Spleen (tissue), 7 donors: ENCODE measurements at regions not wholly inside any gene's neighbourhood (a gene's known extent, or its start where the extent isn't known, plus 50 kb on each side); places are given as distances from the start of the nearest gene placed in this dataset.

ENCODE experiments used
- POLR2A ChIP-seq, 3 donors: fragments of 450-650 bp; IDR thresholded peaks; one replicate each; pipeline ENCODE4 v1.5.1; 2017; ENCODE audit warnings: antibody characterized with exemption in 3 of 3, mild to moderate bottlenecking in 1 of 3
- POLR2AphosphoS5 ChIP-seq, 3 donors: sonication (generic); formaldehyde crosslinking; IDR thresholded peaks; one replicate each; pipeline ENCODE4 v1.5.1; 2017; ENCODE audit warnings: antibody characterized with exemption in 3 of 3
- TF ChIP-seq, protein P1 (sequence below), 11 experiments: fragments of 200-600 bp in 7 of 11; fragments of 450-650 bp in 4 of 11; sonication (generic) in 4 of 11; IDR thresholded peaks in 8 of 11; conservative IDR thresholded peaks in 3 of 11; 1 replicate in 7 of 11; 2 replicates in 4 of 11; pipeline versions ENCODE4 v1.4.0 to v1.8.0; 2016 to 2021; ENCODE audit warnings: antibody characterized with exemption in 11 of 11, inconsistent platforms in 4 of 11, mild to moderate bottlenecking in 1 of 11
- donor health status: DM: no; HTN: no; CAD: no; lungs with moderate emphysema.
- donor health status: DM: no; HTN: no; CAD: no.
- donor health status: DM: no; HTN: no; CAD: no.

DNA sequence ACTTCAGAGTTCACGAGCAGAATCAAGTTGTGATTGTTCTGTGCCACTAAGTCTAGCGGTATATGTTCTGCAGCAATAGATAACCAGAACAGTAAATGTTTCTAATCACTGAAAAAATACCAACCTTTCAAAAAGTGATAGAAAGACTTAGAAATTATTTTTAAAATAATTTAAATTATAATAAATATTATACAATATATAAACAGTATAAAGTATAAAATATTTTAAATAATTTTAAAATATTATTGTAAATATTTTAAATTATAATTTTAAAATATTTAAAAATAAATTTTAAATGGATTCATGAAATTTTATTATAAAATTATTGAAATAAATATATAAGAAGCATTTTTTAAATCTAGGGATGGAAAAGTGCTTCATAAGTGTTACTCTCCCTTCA, 126.3 kb upstream of the ID2 start:
- TF ChIP-seq, protein P1, sequence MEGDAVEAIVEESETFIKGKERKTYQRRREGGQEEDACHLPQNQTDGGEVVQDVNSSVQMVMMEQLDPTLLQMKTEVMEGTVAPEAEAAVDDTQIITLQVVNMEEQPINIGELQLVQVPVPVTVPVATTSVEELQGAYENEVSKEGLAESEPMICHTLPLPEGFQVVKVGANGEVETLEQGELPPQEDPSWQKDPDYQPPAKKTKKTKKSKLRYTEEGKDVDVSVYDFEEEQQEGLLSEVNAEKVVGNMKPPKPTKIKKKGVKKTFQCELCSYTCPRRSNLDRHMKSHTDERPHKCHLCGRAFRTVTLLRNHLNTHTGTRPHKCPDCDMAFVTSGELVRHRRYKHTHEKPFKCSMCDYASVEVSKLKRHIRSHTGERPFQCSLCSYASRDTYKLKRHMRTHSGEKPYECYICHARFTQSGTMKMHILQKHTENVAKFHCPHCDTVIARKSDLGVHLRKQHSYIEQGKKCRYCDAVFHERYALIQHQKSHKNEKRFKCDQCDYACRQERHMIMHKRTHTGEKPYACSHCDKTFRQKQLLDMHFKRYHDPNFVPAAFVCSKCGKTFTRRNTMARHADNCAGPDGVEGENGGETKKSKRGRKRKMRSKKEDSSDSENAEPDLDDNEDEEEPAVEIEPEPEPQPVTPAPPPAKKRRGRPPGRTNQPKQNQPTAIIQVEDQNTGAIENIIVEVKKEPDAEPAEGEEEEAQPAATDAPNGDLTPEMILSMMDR (IDR thresholded peaks at IDR 0.05 in 8 of 11, conservative IDR thresholded peaks at IDR 0.05 in 3 of 11), result no peak
- TF ChIP-seq POLR2AphosphoS5 (IDR thresholded peaks at IDR 0.05), result no peak
- TF ChIP-seq POLR2A (IDR thresholded peaks at IDR 0.05), result no peak
